ENCODE measurements at regions not wholly inside any gene's neighbourhood (a gene's known extent, or its start where the extent isn't known, plus 50 kb on each side); places are given as distances from the start of the nearest gene placed in this dataset.

DNA sequence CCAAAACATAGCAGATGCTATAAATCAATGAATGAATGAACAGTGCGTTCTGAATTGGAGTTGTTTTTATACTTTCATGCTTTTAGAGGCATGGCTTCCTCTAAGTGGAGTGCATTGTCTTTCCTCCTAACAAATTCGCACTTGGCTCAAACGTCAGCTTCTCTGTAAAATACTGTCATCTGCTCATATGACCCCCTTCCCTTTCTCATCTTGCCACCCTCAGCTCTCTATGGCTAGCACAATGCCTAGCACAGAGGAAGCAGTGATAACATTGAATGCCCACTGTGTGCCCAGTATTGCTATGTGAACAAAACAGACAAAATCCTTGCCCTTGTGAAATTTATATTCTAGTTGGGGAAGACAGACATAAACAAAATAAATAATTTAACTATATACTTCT is 258.8 kb downstream of the MREG start:
- H3K27ac ChIP-seq = no peak overlapping the region
- H3K36me3 ChIP-seq = no peaks in the 10 kb centered on the region
- DNase-seq (ENCODE audit: low read depth in 1 of 2, low spot score in 1 of 2) = no peak
- H3K4me3 ChIP-seq = no peak overlapping the region
- H3K9me3 ChIP-seq (ENCODE audit: low read depth) = no peaks in the 10 kb centered on the region
- no peaks in the 10 kb centered on the region for H3K27me3 ChIP-seq
- TF ChIP-seq, protein P1, sequence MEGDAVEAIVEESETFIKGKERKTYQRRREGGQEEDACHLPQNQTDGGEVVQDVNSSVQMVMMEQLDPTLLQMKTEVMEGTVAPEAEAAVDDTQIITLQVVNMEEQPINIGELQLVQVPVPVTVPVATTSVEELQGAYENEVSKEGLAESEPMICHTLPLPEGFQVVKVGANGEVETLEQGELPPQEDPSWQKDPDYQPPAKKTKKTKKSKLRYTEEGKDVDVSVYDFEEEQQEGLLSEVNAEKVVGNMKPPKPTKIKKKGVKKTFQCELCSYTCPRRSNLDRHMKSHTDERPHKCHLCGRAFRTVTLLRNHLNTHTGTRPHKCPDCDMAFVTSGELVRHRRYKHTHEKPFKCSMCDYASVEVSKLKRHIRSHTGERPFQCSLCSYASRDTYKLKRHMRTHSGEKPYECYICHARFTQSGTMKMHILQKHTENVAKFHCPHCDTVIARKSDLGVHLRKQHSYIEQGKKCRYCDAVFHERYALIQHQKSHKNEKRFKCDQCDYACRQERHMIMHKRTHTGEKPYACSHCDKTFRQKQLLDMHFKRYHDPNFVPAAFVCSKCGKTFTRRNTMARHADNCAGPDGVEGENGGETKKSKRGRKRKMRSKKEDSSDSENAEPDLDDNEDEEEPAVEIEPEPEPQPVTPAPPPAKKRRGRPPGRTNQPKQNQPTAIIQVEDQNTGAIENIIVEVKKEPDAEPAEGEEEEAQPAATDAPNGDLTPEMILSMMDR (IDR thresholded peaks at IDR 0.05; ENCODE audit: low read depth, low read length) = no peak
- H3K4me1 ChIP-seq (ENCODE audit: low read depth) = peaks cover 12% of the 10 kb centered on the region

DNA sequence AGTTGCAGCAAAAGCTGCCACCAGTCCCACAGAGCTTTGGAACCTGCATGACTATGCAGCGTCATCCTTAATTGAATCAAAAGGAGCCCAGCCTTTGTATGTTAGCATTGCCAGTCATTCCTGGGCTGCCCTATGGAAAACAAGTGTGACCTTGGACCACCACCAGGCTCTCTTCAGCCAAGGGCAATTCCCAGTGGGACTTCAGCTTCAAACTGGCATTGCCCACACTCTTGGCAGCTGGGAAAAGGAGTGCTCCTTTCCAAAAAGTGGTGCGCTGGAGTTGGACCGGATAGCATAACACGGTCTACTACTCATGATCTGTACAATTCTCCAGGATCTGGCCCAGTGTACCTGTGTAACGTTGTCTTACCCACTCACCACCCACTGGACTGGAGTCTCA is 259.5 kb downstream of the MREG start:
- TF ChIP-seq, protein P1 (IDR thresholded peaks at IDR 0.05; ENCODE audit: low read depth, low read length) = no peak
- Histone ChIP-seq H3K27ac (no peak overlapping the region), H3K9me3 (ENCODE audit: low read depth) (no peaks in the 10 kb centered on the region), H3K4me1 (ENCODE audit: low read depth) (peaks cover 6% of the 10 kb centered on the region), H3K27me3 (no peaks in the 10 kb centered on the region), H3K4me3 (no peak overlapping the region), H3K36me3 (no peaks in the 10 kb centered on the region)
- no peak for DNase-seq (ENCODE audit: low read depth in 1 of 2, low spot score in 1 of 2)

DNA sequence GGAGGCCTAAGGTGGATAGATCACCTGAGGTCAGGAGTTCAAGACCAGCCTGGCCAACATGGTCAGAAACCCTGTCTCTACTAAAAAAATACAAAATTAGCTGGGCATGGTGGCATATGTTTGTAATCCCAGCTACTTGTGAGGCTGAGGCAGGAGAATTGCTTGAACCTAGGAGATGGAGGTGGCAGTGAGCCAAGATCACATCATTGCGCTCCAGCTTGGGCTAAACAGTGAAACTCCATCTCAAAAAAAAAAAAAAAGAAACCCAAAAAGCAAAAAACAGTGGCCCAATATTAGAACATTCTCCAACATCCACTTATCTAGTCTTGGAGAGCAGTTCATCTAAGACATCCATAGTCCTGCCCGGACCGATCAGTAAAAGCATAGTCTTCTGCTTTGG is 260.4 kb downstream of the MREG start:
- TF ChIP-seq, protein P1 (IDR thresholded peaks at IDR 0.05; ENCODE audit: low read depth, low read length) = no peak
- Histone ChIP-seq H3K27ac (no peak overlapping the region), H3K4me3 (no peak overlapping the region), H3K9me3 (ENCODE audit: low read depth) (no peaks in the 10 kb centered on the region), H3K27me3 (no peaks in the 10 kb centered on the region), H3K36me3 (no peaks in the 10 kb centered on the region), H3K4me1 (ENCODE audit: low read depth) (peaks cover 5% of the 10 kb centered on the region)
- DNase-seq (ENCODE audit: low read depth in 1 of 2, low spot score in 1 of 2) = no peak

DNA sequence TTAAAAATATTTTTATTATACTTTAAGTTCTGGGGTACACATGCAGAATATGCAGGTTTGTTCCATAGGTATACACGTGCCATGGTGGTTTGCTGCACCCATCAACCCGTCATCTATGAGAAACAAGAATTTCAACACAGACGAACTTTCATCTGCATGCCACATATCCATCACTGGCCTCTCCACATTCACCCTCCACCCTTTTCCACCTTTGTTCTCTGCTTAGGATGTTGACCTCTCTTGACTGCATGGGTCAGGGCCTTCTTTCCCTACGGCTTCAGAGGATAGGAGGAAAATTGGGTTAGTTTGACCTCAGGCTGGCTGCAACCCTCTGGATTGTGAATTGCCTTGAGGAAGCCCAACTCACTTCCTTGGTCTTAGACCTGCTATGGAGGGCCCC is 260.9 kb downstream of the MREG start:
- H3K4me3 ChIP-seq = no peak overlapping the region
- no peaks in the 10 kb centered on the region for H3K27me3 ChIP-seq
- no peaks in the 10 kb centered on the region for H3K36me3 ChIP-seq
- H3K9me3 ChIP-seq (ENCODE audit: low read depth) = no peaks in the 10 kb centered on the region
- H3K27ac ChIP-seq = no peak overlapping the region
- no peak for DNase-seq (ENCODE audit: low read depth in 1 of 2, low spot score in 1 of 2)
- H3K4me1 ChIP-seq (ENCODE audit: low read depth) = peaks cover 5% of the 10 kb centered on the region
- TF ChIP-seq, protein P1 (IDR thresholded peaks at IDR 0.05; ENCODE audit: low read depth, low read length) = no peak

DNA sequence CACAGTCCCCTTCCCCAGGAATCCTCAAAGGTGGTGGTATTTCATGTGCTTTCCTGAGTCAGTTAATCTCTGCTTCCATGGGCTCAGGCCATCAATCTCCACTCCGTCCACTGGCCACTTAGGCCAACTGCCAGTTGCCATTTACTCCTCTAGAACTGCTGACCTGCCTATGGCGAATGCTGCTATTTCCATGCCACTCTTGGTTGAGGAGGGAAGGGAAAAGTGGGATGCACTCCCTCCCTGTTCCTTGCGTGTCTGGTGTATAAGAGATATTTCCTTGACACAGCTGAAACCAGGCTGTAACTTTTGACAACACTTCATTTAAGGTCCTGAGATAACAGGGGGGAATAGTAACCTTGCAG is 261.5 kb downstream of the MREG start:
- TF ChIP-seq, protein P1 (IDR thresholded peaks at IDR 0.05; ENCODE audit: low read depth, low read length) = no peak
- Histone ChIP-seq H3K4me3 (no peak overlapping the region), H3K4me1 (ENCODE audit: low read depth) (peaks cover 5% of the 10 kb centered on the region), H3K27me3 (no peaks in the 10 kb centered on the region), H3K36me3 (no peaks in the 10 kb centered on the region), H3K9me3 (ENCODE audit: low read depth) (no peaks in the 10 kb centered on the region), H3K27ac (no peak overlapping the region)
- peak in 1 of 2 donors; percentile 10 for DNase-seq (ENCODE audit: low read depth in 1 of 2, low spot score in 1 of 2)
